ENCODE measurements at regions not wholly inside any gene's neighbourhood (a gene's known extent, or its start where the extent isn't known, plus 50 kb on each side); places are given as distances from the start of the nearest gene placed in this dataset.
"Not testable (repeated sequence)": the region's sequence is repeated elsewhere in the genome, so short reads cannot be mapped to it uniquely, and the experiment has no call there.

DNA sequence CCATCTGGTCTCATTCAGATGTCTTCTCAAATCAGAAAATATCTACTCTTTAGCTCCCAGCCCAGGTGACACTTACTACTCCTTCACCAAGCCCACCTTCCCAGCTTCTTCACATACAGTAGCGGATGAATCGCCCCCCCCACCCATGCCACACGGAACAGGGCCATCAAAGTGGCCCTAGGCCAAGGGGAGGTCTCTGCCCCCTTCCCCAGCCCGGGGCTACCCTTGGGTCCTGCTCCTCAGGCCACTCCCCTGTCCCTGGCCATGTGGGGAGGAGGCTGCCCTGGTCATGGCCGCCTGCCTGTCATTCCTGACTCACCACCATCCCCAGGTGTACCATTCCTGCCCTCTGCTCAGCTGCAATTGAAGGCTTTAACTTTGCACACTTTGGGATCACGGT, 142.8 kb downstream of the NECTIN1 start:
- DNase-seq, result no peak

DNA sequence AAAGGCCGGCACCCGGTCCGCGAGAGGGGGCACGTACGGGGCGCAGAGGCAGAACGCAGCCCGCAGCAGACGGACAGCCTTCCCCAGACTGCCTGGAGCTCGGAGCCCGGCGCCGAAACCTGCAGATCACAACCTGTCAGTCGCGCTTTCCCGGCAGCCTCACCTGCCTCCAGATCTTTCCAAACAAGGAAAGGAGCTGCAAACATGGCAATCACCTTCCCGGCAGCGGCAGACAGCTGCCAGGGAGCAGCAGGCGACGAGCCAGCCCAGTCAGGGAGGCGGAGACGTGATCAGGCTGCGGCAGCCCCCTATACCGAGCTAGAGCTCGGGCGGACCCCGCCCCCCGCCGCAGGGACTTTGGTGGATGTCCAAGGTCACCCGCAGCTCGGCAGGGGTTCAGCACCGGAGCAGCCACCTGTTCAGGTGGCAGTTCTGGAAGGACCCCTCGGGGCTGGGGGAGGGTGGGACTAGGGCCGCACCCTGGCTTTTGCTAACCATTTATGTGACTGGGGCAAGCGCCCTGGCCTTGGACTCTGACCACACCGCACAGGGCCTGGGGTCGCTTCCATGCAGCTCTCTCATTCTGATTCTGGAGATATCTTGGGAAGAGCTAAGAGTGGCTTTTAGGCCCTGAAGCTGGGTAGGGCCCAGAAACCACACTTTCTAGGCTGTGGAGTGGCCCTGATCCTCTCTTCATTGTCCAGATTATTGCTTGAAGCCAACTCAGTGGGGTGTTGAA, 143.8 kb downstream of the NECTIN1 start:
- no peak for DNase-seq

DNA sequence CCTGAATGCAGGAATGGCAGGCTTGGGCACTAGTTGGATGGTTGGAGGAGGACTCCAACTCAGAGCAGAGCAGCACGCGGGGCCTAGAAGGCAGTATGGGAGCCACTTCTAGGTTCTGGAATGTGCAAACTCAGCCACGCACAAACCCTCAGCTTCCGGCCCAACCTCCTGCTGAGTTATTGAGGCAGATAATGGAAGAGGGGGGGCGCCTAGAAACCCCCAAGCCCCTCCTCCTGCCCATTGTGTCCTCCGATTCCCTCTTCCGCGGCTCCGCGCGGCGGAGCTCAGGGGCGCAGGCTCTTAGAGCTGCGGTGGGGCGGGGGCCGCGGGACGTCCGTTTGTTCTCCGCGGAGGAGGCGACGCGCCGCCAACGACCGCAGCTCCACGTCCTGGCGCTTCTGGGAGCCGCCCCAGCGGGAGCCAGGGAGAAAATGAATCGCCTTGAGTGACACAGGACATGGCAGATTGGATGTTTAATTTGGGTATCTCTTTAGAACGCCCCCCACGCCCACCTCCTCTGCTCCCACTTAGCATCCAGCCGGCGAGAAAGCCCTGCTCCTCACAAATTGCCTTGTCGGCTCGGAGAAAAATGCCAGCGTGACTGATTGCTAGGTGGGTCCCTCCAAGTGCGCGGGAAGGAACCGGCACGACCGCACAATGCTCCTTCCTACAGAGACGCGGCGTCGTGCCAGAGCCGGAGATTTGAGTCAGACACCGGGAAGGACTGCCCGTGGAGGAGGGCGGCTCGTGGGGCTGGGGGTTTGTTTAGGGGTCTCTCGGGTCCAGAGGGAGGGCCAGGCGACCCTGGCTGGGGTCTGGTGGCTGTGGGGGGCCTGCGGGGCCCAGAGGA, 144.6 kb downstream of the NECTIN1 start:
- DNase-seq, result no peak

DNA sequence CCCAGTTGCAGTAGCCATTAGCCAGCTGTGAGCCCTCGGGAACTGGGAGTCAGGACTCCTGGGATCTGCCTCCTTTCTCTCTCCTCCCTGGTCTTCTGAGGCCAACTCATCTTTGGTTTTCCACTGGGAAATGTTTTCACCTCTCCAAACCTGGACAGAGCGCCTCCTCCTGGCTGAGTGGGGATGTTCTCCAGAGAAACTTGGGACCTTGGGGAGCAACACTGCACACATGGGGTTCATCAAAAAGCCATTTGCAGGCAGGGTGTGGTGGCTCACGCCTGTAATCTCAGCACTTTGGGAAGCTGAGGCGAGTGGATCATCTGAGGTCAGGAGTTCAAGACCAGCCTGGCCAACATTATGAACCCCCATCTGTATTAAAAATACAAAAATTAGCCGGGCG, 145.4 kb downstream of the NECTIN1 start:
- no peak for DNase-seq

DNA sequence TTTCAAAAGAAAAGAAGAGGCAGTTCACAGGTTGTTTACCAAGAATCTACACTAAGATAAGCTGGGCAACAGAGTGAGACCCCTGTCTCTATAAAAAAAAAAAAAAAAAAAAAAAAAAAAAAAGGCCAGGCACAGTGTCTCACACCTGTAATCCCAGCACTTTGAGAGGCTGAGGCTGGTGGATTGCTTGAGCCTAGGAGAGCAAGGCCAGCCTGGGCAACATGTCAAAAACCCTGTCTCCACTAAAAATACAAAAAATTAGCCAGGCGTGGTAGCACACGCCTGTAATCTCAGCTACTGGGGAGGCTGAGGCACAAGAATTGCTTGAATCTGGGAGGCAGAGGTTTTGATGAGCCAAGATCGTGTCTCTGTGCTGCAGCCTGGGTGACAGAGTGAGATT, 147.6 kb downstream of the NECTIN1 start:
- not testable (repeated sequence) for DNase-seq

DNA sequence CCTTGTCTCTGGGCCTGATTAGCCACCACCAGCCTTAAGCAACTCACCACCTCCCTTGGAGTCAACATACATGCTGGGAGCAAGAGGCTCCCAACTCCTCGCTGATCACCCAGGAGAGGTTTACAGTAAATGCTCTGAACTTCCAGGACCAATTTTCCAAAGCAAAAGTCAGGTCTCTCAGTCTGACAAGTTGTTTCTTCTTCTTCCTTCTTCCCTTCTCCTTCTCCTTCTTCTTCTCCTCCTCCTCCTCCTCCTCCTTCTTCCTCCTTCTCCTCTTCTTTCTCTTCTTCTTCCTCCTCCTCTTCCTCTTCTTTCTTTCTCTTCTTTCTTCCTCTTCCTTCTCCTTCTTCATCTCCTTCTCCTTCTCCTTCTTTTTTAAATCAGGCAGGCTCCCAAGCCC, 148.2 kb downstream of the NECTIN1 start:
- no peak for DNase-seq

DNA sequence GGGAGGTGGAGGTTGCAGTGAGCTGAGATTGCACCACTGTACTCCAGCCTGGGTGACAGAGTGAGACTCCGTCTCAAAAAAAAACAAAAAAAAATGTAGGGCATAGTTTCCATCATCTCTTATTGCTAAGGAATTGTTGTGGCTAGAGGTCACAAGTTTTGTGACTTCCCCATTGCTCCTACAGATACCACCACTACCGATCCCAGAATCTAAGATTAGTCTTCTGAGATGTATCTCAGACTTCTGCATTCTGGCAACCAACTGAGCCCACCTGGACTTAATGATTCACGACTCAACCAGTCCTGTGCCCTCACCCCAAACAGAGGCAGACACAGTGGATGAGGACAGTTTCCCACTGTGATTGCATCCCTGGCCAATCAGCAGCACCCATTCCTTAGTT, 148.9 kb downstream of the NECTIN1 start:
- DNase-seq, result no peak

DNA sequence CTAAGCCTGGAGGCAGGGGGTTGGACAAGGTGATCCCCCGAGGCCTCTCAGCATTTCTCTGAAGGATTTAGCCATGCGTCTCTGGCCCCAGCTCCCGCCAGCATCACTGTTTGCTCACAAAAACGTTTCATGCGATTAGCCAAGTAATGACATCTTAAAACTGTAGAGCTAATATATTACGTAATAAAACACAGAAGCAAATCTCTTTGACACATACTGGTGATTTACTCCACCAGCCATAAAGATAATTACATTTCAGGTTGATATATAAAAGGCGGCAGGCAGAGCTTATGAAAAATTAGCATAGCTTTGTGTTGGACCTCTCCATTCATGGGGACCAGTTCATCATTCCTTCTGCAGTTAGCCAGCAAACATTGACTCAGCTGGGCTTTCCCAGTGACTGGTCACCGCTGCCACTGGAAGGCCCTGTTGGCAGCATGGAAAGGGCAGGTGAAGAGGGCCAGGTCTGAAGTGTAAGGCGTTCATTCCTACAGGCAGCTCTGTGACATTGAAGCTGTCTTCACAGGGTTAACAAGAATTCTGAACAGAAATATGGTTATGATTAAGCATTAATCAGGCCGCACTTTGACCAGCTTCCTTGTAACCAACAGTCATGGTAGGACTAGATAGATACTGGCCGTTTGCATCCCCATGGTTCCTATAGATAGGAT, 150.3 kb downstream of the NECTIN1 start:
- no peak for DNase-seq

DNA sequence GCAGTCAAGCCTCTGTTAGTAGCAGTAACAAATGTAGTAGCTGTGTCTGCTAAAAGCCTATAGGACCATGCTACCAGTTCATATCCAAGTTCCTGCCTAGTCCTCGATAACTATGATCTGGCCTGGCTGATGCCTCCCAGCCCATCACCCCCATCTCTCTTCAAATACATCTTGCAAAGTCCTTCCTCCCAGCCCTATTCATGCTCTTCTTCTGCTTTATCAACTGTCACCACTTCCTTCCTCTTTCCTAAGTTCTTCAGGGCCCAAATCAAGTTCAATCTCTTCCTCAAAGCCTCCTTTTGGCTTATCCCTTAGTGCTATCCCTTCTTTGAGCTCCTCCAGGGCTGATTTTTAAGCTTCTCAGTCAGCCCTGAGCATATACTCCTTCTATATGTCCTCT, 150.9 kb upstream of the THY1 start:
- DNase-seq, result no peak

DNA sequence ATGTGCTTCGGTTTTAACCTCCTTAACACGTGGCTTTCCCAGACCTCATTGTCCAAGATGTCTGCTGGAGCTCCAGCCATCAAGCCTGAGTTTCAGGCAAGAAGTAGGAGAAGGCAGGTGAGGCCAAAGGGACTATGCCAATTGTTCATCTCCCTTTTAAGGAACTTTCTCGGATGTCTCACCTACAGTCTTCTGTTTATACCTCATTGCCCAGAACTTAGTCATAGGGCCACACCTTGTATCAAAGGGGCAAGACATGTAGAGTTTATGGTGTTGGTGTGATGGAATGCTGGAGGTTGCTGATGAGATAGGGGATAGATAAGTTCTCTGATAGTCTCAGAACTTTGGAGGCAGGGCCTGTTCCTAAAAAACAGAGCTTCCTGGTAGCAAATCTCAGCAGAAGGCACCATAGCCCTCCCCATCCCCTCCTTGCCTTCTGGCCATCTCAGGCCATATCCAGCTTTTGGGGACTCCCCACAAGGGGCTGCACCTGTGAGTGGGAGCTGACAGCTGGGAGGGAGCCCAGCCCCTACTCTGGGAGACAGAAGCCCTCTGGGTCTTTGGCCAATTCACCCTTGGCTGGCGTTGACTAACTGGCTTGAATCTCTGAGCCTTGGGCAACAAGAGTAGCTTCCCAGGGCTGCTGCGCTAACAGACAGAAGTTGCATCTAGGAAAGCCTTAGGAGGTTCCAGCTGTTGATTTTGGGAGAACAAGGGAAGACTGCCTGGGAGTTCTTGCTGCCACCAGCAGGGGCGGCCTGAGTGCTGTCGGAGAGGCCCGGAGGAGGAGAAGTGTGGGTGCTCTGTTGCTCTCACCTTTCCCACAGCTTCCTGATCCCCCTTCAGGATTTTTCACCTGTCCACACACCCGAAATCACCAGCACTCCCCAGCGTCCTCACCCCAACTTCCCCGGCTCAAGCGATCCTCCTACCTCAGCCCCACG, 149.8 kb upstream of the THY1 start:
- no peak for DNase-seq

DNA sequence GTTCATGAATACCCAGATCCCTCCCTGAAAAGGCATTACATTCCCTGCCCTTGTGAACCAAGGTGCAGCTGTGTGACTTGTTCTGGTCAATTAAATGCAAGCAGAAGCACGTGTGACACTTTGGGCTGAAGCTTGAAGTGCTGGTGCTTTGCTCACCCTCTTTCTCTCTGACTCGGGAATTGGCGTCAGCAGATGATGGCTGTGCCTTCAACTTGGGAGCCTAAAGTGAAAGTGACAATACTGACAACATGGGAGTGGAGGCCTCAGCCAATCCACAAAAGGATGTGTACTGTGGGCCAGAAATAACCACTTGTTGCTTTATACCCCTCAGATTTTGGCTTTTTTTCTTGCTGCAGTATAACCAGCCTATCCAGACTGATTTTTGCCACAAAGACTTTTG, 148.3 kb upstream of the THY1 start:
- DNase-seq, result no peak

DNA sequence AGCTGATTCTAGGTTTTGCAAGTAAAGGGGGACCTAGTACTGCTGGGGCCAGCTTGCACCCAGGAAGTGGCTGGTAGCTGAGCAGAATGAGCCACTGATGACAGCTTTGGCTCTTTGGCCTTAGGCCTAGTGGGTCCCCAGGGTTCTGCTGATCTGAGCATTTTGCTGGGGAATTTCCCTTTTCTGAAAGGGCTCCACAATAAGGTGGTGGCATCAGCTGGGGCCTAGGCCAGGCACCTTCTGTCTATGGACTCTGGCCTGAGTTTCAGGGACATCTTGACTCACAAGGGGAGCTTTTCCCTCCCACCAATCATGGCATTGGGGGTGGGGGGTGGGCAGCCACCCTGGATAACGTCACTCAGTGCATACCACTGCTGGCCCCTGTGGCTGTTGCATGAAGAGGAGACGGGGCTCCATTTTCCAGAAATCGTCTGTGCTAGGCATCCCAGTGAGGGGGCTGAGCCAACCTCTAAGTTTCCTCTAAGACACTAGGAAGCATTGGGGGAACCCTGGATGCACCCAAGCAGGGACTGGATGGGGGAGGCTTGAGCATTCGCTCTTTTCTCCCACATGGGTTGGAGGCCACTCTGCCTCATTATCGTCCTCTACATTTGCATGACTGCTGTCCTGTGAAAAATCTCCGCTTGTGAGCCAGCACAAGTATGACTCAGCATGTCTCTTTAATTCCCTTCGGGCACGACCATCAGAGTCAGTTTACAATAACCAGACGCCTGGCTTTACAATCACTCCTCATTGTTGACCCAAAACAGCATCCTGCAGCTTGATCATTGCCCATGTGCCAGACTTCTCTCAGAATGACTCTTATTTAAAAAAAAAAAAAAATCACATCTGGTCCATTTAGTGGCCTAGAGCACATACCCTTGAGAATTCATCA, 145.0 kb upstream of the THY1 start:
- DNase-seq, result no peak

DNA sequence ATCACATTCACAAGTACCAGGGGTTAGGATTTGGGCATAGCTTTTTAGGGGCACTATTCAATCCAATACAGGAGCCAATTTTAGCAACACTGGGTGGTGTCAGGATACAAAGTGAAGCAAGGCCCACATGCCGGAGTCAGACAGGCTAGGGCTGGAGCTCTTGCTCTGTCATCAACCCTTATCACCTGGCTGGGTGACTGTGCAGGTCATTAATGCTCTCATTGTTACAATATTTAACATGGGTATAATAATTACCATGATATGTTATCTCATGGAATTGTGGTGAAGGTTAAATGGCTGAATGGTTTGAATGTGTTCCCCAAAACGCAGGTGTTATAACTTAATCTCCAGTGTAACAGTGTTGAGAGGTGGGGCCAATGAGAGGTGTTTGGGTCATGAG, 143.3 kb upstream of the THY1 start:
- DNase-seq, result no peak

DNA sequence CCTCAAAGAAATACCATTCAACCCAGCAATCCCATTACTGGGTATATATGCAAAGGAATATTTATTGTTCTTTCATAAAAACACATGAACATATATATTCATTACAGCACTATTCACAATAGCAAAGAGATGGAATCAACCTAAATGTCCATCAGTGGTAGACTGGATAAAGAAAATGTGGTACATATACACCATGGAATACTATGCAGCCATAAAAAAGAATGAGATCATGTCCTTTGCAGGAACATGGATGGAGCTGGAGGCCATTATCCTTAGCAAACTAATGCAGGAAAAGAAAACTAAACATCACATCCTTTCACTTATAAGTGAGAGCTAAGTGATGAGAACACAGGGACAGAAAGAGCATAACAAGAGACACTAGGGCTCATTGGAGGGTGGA, 142.7 kb upstream of the THY1 start:
- not testable (repeated sequence) for DNase-seq

DNA sequence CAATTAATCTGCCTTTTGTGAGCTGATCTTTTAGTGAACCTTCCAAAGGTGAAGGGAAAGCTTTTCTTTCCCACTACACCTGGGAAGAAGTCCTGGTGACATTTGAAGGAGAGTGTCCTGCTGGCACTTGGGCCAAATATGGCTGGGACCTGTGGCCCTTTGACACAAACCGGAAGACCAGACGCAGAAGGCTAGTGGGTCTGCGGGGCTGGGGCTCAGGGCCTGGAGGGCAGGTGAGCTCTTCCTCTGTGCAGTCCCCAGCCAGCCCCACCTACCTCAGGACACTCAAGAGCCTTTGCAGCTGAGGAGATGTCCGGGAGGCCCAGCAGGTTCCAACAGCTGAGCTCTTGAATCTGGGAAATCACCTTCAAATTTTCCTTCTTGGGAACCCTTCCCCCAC, 138.0 kb upstream of the THY1 start:
- no peak for DNase-seq

DNA sequence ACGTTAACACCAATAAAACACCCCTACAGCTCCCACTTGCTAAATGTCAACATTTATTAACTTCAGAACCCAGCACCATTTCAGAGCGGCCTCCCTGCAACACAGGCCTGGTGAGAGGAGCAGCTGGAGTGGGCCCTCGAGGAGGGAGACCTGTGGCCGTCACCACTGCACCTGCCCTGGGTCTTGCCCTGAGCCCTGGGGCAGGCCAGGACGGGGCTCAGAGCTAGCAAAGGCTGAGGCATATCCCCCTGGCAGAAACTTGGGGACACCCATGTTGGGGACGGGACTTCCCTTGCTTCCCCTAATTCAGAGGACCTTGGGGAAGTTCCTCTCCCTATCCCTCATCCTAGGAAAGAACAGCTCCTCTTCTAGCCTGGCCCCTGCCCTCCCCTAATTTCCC, 137.3 kb upstream of the THY1 start:
- DNase-seq, result no peak

DNA sequence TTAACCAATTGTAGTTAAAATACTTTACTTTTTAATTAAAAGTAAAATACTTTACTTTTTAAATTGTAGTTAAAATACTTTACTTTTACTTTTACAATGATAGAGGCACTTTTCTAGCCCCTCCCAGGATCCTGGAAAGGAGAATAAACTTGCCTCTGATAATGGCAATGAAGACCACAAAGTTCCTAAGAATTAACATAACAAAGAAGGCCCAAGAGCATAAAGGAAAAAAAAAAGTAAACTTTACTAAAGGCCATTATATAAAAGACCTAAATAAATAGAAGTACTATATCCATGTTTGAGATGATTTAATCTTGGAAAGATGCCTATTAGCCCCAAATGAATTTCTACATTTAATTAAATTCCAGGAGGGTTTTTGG, 129.1 kb upstream of the THY1 start:
- DNase-seq, result no peak

DNA sequence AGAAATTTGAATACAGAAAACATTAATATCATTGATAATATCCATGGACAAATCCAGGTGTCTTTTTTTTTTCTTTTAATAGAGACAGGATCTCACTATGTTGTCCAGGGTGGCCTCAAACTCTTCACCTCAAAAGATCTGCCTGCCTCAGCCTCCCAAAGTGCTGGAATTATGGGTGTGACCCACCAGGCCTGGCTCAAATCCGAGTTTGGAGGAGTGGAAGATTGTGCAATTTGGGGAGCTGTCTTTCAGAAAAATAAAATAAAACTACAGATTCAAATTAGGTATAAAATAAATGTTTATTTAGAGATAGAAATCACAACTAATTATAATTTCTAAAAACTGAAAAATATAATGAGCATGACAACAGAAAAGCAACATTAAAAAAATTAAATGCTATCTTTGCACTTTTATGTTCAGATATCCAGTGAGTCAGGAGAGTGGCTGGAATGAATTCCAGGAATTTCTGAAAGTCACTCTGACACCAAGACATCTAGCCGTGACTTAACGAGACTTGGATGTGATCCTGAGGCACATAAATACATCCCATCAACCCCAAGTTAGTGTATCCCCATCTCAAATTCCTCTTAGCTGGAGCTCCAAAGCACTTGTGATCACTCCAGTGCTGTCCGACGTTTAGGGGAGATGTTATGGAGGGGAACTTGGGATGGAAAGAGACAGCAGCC, 128.6 kb upstream of the THY1 start:
- no peak for DNase-seq

DNA sequence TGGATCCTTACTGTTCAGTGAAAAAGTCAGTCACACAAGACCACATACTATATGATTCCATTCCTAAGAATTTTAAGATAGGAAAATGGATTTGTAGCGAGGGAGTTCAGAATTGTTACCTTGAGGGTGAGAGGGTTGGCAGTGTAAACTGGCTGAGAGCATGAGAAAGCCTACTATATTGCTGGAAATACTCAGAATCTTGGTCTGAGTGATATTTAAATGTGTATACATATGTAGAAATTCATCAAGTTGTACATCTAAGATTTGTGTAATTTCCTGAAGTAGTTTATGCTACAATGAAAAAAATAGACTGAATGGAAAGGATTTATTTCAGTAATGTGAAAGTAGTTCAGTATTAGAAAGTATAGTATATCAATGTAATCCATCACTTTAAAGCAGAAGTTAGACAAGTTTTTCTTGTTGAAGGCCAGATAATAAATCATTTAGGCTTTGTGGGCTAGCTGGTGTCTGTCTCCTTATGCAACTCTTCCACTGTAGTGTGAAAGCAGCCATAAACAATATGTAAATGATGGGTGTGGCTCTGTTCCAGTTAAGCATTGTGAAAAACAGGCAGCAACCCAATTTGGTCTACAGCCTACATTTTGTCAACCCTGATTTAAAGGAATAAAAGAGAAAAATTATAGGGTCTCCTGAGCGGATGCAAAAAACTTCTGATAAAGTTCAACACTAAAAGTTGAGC, 127.2 kb upstream of the THY1 start:
- DNase-seq, result no peak

DNA sequence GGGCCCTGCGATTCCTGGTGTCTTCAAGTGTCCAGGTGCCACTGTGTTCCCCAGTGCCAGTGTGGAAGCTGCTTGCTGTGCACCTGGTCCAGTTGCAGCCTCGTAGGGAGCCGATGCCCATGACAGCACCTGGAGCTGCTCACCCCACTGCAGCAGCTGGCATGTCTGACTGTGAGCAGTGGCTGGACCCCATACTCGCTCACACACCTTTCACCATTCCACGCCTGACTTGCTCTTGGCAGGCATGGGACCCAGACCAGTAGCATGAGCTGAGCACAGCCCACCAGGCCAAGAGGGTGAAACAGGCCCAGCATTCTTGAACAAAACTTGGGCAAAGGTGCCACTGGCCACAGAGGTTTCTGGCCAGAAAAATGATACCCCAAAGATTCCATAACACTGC, 124.5 kb upstream of the THY1 start:
- no peak for DNase-seq
